ENCODE measurements at regions not wholly inside any gene's neighbourhood (a gene's known extent, or its start where the extent isn't known, plus 50 kb on each side); places are given as distances from the start of the nearest gene placed in this dataset.

GRCh38 chr12:25686351-25686750 is 133.3 kb upstream of the LMNTD1 start:
- Histone ChIP-seq H3K27ac (ENCODE audit: insufficient read length, low read depth, low read length) (no peak overlapping the region), H3K4me1 (ENCODE audit: insufficient read depth, low read length) (peaks cover 2% of the 10 kb centered on the region; the same call in 1 of the 2 replicates), H2BK15ac (ENCODE audit: low read depth, low read length) (no peak overlapping the region), H2AK5ac (ENCODE audit: insufficient read length, low read length) (no peak overlapping the region), H3K18ac (ENCODE audit: insufficient read length, low read depth, low read length) (no peak overlapping the region), H2BK20ac (ENCODE audit: low read depth, low read length, poor library complexity, severe bottlenecking) (no peak overlapping the region), H2AFZ (ENCODE audit: low read length) (no peak overlapping the region), H2BK5ac (ENCODE audit: insufficient read length, low read length) (no peak overlapping the region), H2BK12ac (ENCODE audit: insufficient read length, low read depth, low read length) (no peak overlapping the region), H4K5ac (ENCODE audit: insufficient read length, low read depth, low read length) (no peak overlapping the region), H3K23me2 (ENCODE audit: insufficient read length, low read depth, low read length, poor library complexity, severe bottlenecking) (no peaks in the 10 kb centered on the region), H3K4ac (ENCODE audit: low read depth, low read length) (no peak overlapping the region), H4K20me1 (ENCODE audit: control insufficient read depth, insufficient read depth, insufficient read length) (no peaks in the 10 kb centered on the region), H3K27me3 (ENCODE audit: insufficient read depth, low read length) (no peaks in the 10 kb centered on the region), H3K9me3 (ENCODE audit: control insufficient read depth, low read depth, low read length) (no peaks in the 10 kb centered on the region), H3T11ph (ENCODE audit: low read length) (no peak overlapping the region), H3K23ac (ENCODE audit: insufficient read length, low read depth, low read length) (no peak overlapping the region), H2BK120ac (ENCODE audit: low read depth, low read length, poor library complexity, severe bottlenecking) (no peak overlapping the region), H3K79me1 (ENCODE audit: insufficient read depth, low read depth, low read length, poor library complexity, severe bottlenecking) (no peaks in the 10 kb centered on the region), H4K8ac (replicated peaks; ENCODE audit: insufficient read length, low read depth, low read length) (no peak overlapping the region), H3K9ac (ENCODE audit: extremely low read depth, insufficient read length, low read length) (no peak overlapping the region), H3K56ac (ENCODE audit: insufficient read length, low read depth, low read length) (no peak overlapping the region), H3K4me2 (ENCODE audit: insufficient read depth, insufficient read length, low read length) (no peak overlapping the region), H3K14ac (ENCODE audit: insufficient read depth, low read length) (no peak overlapping the region), H3K79me2 (ENCODE audit: insufficient read depth, low read length) (no peaks in the 10 kb centered on the region), H4K91ac (ENCODE audit: insufficient read length, low read depth, low read length) (no peak overlapping the region)
- H3K9me3 Mint-ChIP-seq: peaks cover 3 to 4% of the 10 kb centered on the region in 2 experiments; a peak in 3 of 5 replicates
- no peak overlapping the region for H3K4me3 Mint-ChIP-seq
- peaks cover 18 to 22% of the 10 kb centered on the region in 2 experiments for H3K4me1 Mint-ChIP-seq
- no peak overlapping the region for H3K27ac Mint-ChIP-seq
- WGBS (ENCODE audit: extremely low coverage, insufficient read length, low lambda C conversion rate): no CpG with 5 or more reads among the region's 19 CpGs
- H3K27me3 Mint-ChIP-seq (ENCODE audit: low read depth): peaks cover 2% of the 10 kb centered on the region; the same call in 1 of the 2 replicates
- no peak for DNase-seq
- no peaks in the 10 kb centered on the region; a peak in 1 of 7 replicates for H3K36me3 Mint-ChIP-seq (ENCODE audit: insufficient read depth in 1 of 3, low read depth in 3 of 3)
- no peak for TF ChIP-seq CTCF (conservative IDR thresholded peaks at IDR 0.05)
